A549 (cell line): ENCODE measurements at regions not wholly inside any gene's neighbourhood (a gene's known extent, or its start where the extent isn't known, plus 50 kb on each side); places are given as distances from the start of the nearest gene placed in this dataset.
A peak's percentile ranks its signal among the peaks of the same experiment; 100 is the strongest.

Experiments used
- ATAC-seq, 2 experiments: fragments of 200-7000 bp in 1 of 2; fragments of >200 bp in 1 of 2; cut with Nextera tagmentation in 1 of 2; cut with Tn5 transposase in 1 of 2; 3 replicates each; pipeline versions ENCODE4 v1.8.0 to v1.9.1; 2018 to 2020; ENCODE audit warnings: mild to moderate bottlenecking in 1 of 2, moderate library complexity in 1 of 2
- CTCF ChIA-PET: fragments of 300-600 bp; sonication (Branson Sonifier 250); formaldehyde crosslinking; extraction: SDS; loops from one replicate; lab custom pipeline; 2021; ENCODE audit warnings: antibody characterized with exemption, inconsistent platforms; lab: Yijun Ruan, JAX
- POLR2A ChIA-PET: fragments of 350-600 bp; formaldehyde crosslinking; extraction: SDS; loops from one replicate; lab custom pipeline; 2021; ENCODE audit warnings: antibody characterized with exemption, inconsistent platforms; lab: Yijun Ruan, JAX
- DNase-seq, 2 experiments: peaks; one replicate each; pipeline versions ENCODE4 v3.0.0 to v3.0.0-alpha.2; 2011 to 2016; ENCODE audit warnings: low read depth in 1 of 2, low spot score in 1 of 2
- FAIRE-seq: peaks from 2 replicates; lab custom pipeline; 2011; peaks lifted over from hg19 to GRCh38; lab: Jason Lieb, UNC
- H3K27ac ChIP-seq, 2 experiments: fragments of >200 bp; sonication (Bioruptor Twin); formaldehyde crosslinking; 3 replicates each; pipeline ENCODE4 v1.5.1; 2016 to 2017
- H3K4me1 ChIP-seq: fragments of >200 bp; sonication (Bioruptor Twin); formaldehyde crosslinking; 3 replicates; pipeline ENCODE4 v1.6.1; 2016
- H3K4me2 ChIP-seq: fragments of >200 bp; sonication (Bioruptor Twin); formaldehyde crosslinking; 3 replicates; pipeline ENCODE4 v1.6.1; 2016
- H3K4me3 ChIP-seq: fragments of >200 bp; sonication (Bioruptor Twin); formaldehyde crosslinking; 3 replicates; pipeline ENCODE4 v1.5.1; 2016
- H3K9me3 ChIP-seq: fragments of >200 bp; sonication (Bioruptor Twin); formaldehyde crosslinking; 3 replicates; pipeline ENCODE4 v1.6.1; 2016
- BHLHE40 ChIP-seq: IDR thresholded peaks from 2 replicates; pipeline ENCODE4 v1.6.1; 2012; ENCODE audit warnings: low read depth, low read length, inconsistent platforms
- CBX2 ChIP-seq: fragments of 200-600 bp; sonication (generic); IDR thresholded peaks from 2 replicates; pipeline ENCODE4 v1.6.1; 2016; ENCODE audit warnings: low read depth, mild to moderate bottlenecking, borderline replicate concordance
- CBX8 ChIP-seq: fragments of 200-600 bp; sonication (generic); IDR thresholded peaks from 2 replicates; pipeline ENCODE4 v1.6.1; 2016
- CEBPB ChIP-seq, 2 experiments: fragments of >200 bp in 1 of 2; sonication (Bioruptor Twin) in 1 of 2; formaldehyde crosslinking in 1 of 2; IDR thresholded peaks; 2 replicates each; pipeline ENCODE4 v1.6.1; 2012 to 2016
- EHF ChIP-seq: fragments of 250-450 bp; sonication (Bioruptor Pico); IDR thresholded peaks from 2 replicates; pipeline ENCODE4 v1.5.0; 2020; ENCODE audit warnings: mild to moderate bottlenecking
- EP300 ChIP-seq, 2 experiments: fragments of >200 bp; sonication (Bioruptor Twin); formaldehyde crosslinking; IDR thresholded peaks; 2 replicates in 1 of 2; 3 replicates in 1 of 2; pipeline ENCODE4 v1.6.1; 2016 to 2017
- GATA3 ChIP-seq: IDR thresholded peaks from 2 replicates; pipeline ENCODE4 v1.6.1; 2012; ENCODE audit warnings: borderline replicate concordance
- HEYL ChIP-seq: fragments of 250-450 bp; sonication (Bioruptor Pico); IDR thresholded peaks from 2 replicates; pipeline ENCODE4 v1.8.0; 2021; ENCODE audit warnings: mild to moderate bottlenecking, moderate library complexity
- HMGXB4 ChIP-seq: fragments of 250-450 bp; sonication (Bioruptor Pico); IDR thresholded peaks from 2 replicates; pipeline ENCODE4 v1.5.0; 2021; ENCODE audit warnings: mild to moderate bottlenecking, moderate library complexity, borderline replicate concordance
- HOXA7 ChIP-seq: fragments of 250-450 bp; sonication (Bioruptor Pico); IDR thresholded peaks from 2 replicates; pipeline ENCODE4 v1.5.0; 2020; ENCODE audit warnings: mild to moderate bottlenecking, moderate library complexity
- HOXB13 ChIP-seq: fragments of 250-450 bp; sonication (Bioruptor Pico); IDR thresholded peaks from 2 replicates; pipeline ENCODE4 v1.5.0; 2020; ENCODE audit warnings: low read depth, mild to moderate bottlenecking, moderate library complexity
- KDM5A ChIP-seq: fragments of 200-600 bp; sonication (generic); IDR thresholded peaks from 2 replicates; pipeline ENCODE4 v1.6.1; 2016; ENCODE audit warnings: antibody characterized with exemption, mild to moderate bottlenecking
- MAFK ChIP-seq: fragments of 450-650 bp; IDR thresholded peaks from 2 replicates; pipeline ENCODE4 v1.6.1; 2014; ENCODE audit not compliant: partially characterized antibody
- NFE2L2 ChIP-seq: fragments of 150-350 bp; conservative IDR thresholded peaks from 2 replicates; pipeline ENCODE4 v1.6.1; 2014; ENCODE audit warnings: low read length
- PHF8 ChIP-seq: fragments of 200-600 bp; sonication (generic); IDR thresholded peaks from 2 replicates; pipeline ENCODE4 v1.6.1; 2016; ENCODE audit warnings: low read depth, mild to moderate bottlenecking, antibody characterized with exemption, moderate library complexity, borderline replicate concordance
- POLR2A ChIP-seq: IDR thresholded peaks from 2 replicates; pipeline ENCODE4 v1.6.1; 2012; ENCODE audit warnings: mild to moderate bottlenecking, low read length
- POLR2AphosphoS2 ChIP-seq: conservative IDR thresholded peaks from 2 replicates; pipeline ENCODE4 v1.6.1; 2012; ENCODE audit warnings: low read length, improper control_type of control experiment, inconsistent platforms
- RAD21 ChIP-seq, 2 experiments: fragments of >200 bp in 1 of 2; sonication (Bioruptor Twin) in 1 of 2; formaldehyde crosslinking in 1 of 2; IDR thresholded peaks in 1 of 2; conservative IDR thresholded peaks in 1 of 2; 2 replicates in 1 of 2; 3 replicates in 1 of 2; pipeline ENCODE4 v1.6.1; 2012 to 2018; ENCODE audit warnings: inconsistent platforms in 1 of 2
- RCOR1 ChIP-seq: fragments of 150-350 bp; IDR thresholded peaks from 2 replicates; pipeline ENCODE4 v1.6.1; 2014; ENCODE audit warnings: antibody characterized with exemption, low read length, low read depth
- TFCP2L1 ChIP-seq: fragments of 250-450 bp; sonication (Bioruptor Pico); IDR thresholded peaks from 2 replicates; pipeline ENCODE4 v1.5.0; 2021; ENCODE audit warnings: mild to moderate bottlenecking
- TP53 ChIP-seq: fragments of 250-450 bp; sonication (Bioruptor Pico); IDR thresholded peaks from 2 replicates; pipeline ENCODE4 v1.5.0; 2021; ENCODE audit warnings: mild to moderate bottlenecking, moderate library complexity
- USF2 ChIP-seq: fragments of 450-650 bp; IDR thresholded peaks from 2 replicates; pipeline ENCODE4 v1.6.1; 2014; ENCODE audit warnings: antibody characterized with exemption
- ZFP36 ChIP-seq: fragments of 450-650 bp; IDR thresholded peaks from 2 replicates; pipeline ENCODE4 v1.6.1; 2014; ENCODE audit warnings: borderline replicate concordance; ENCODE audit not compliant: partially characterized antibody
- ZNF302 ChIP-seq: fragments of 250-450 bp; sonication (Bioruptor Pico); IDR thresholded peaks from 2 replicates; pipeline ENCODE4 v1.9.0; 2021; ENCODE audit warnings: inconsistent platforms, mild to moderate bottlenecking, moderate library complexity
- ZSCAN20 ChIP-seq: fragments of 250-450 bp; sonication (Bioruptor Pico); IDR thresholded peaks from 2 replicates; pipeline ENCODE4 v1.8.0; 2022; ENCODE audit warnings: mild to moderate bottlenecking, moderate library complexity
- WGBS: methylation state at CpG from one replicate; pipeline ENCODE4 v1.1.6; 2017; ENCODE audit errors: missing lambda C conversion rate; 5-methylcytosine and 5-hydroxymethylcytosine counted together

- H3K4me3 ChIP-seq = no peak overlapping the region
- TF ChIP-seq NFE2L2 = no peak
- TF ChIP-seq RAD21 (conservative IDR thresholded peaks at IDR 0.05 in 1 of 2, IDR thresholded peaks at IDR 0.05 in 1 of 2) = no peak
- no peak for TF ChIP-seq POLR2AphosphoS2
- no peak for TF ChIP-seq ZNF302 (CRISPR knock-in tag)
- TF ChIP-seq PHF8 = no peak
- no peak for TF ChIP-seq BHLHE40
- no peak for TF ChIP-seq EP300 (IDR thresholded peaks at IDR 0.05)
- no peak for TF ChIP-seq EHF (CRISPR knock-in tag)
- no peak for TF ChIP-seq RCOR1
- TF ChIP-seq TP53 (CRISPR knock-in tag) = no peak
- no peak for TF ChIP-seq KDM5A
- TF ChIP-seq ZFP36 = no peak
- no peak for TF ChIP-seq GATA3
- no peak for TF ChIP-seq ZSCAN20 (CRISPR knock-in tag)
- TF ChIP-seq HOXB13 (CRISPR knock-in tag) = no peak
- no peak for TF ChIP-seq MAFK
- TF ChIP-seq CBX2 = no peak
- TF ChIP-seq CEBPB (IDR thresholded peaks at IDR 0.05) = no peak
- peak overlapping the region; percentile 74 for H3K4me2 ChIP-seq
- POLR2A ChIA-PET = no interaction called here
- DNase-seq = no peak
- peaks cover 34% of the 10 kb centered on the region for H3K4me1 ChIP-seq
- CTCF ChIA-PET = interaction anchor here (0.9 kb wide), 1 partner anchor 11 kb away, joined by 4 read pairs; no protein-coding TSS in a partner anchor
- no peak for FAIRE-seq
- H3K9me3 ChIP-seq = no peaks in the 10 kb centered on the region
- peak in 1 of 2 experiments; percentile 36; a peak in 2 of 6 replicates for ATAC-seq
- peak overlapping the region; percentile 31 to 55; a peak in 3 of 6 replicates for H3K27ac ChIP-seq
- 45% methylated on average over 4 of the region's 4 CpGs for WGBS
These were observed 67.1 kb upstream of the KCNQ5 start for GRCh38 chr6:72554761-72555221.

- H3K9me3 ChIP-seq = no peaks in the 10 kb centered on the region
- no peak for FAIRE-seq
- POLR2A ChIA-PET = no interaction called here
- ATAC-seq = no peak
- TF ChIP-seq POLR2A = no peak
- TF ChIP-seq HMGXB4 (CRISPR knock-in tag) = no peak
- TF ChIP-seq TFCP2L1 (CRISPR knock-in tag) = no peak
- no peak for TF ChIP-seq HEYL (CRISPR knock-in tag)
- TF ChIP-seq ZSCAN20 (CRISPR knock-in tag) = no peak
- no peak for TF ChIP-seq USF2
- no peak for TF ChIP-seq CBX8
- no peak for TF ChIP-seq HOXA7 (CRISPR knock-in tag)
- no peak for TF ChIP-seq PHF8
- CTCF ChIA-PET = interaction anchor here (1.6 kb wide), 1 partner anchor 18 kb away, joined by 3 read pairs; no protein-coding TSS in a partner anchor
- no peak for DNase-seq
- peaks cover 13% of the 10 kb centered on the region; the same call in 2 of the 3 replicates for H3K4me1 ChIP-seq
- no peak overlapping the region for H3K4me2 ChIP-seq
- H3K27ac ChIP-seq = no peak overlapping the region
- H3K4me3 ChIP-seq = no peak overlapping the region
These were observed 62.8 kb upstream of the KCNQ5 start for GRCh38 chr6:72559067-72559466.
